Cardiac muscle cell (in vitro differentiated cells and primary cell): ENCODE measurements at regions not wholly inside any gene's neighbourhood (a gene's known extent, or its start where the extent isn't known, plus 50 kb on each side); places are given as distances from the start of the nearest gene placed in this dataset.

ENCODE experiments used
- DNase-seq, 2 donors: peaks; one replicate each; pipeline versions ENCODE4 v3.0.0 to v3.0.0-alpha.2; 2010 to 2017; ENCODE audit warnings: low read depth in 1 of 2, low spot score in 1 of 2
- H3K27ac ChIP-seq: fragments of 200-600 bp; sonication (generic); 2 replicates; pipeline ENCODE4 v1.5.1; 2016
- H3K27me3 ChIP-seq: fragments of 200-600 bp; sonication (generic); 2 replicates; pipeline ENCODE4 v1.6.0; 2016; ENCODE audit warnings: control low read depth
- H3K36me3 ChIP-seq: fragments of 200-600 bp; sonication (generic); 2 replicates; pipeline ENCODE4 v1.5.1; 2016; ENCODE audit warnings: control low read depth
- H3K4me1 ChIP-seq: fragments of 200-600 bp; sonication (generic); 2 replicates; pipeline ENCODE4 v1.8.1; 2017; ENCODE audit warnings: low read depth, mild to moderate bottlenecking, mixed run types
- H3K4me3 ChIP-seq: fragments of 200-600 bp; sonication (generic); 2 replicates; pipeline ENCODE4 v1.5.1; 2016; ENCODE audit warnings: mild to moderate bottlenecking
- H3K9me3 ChIP-seq: fragments of 200-600 bp; sonication (generic); 2 replicates; pipeline ENCODE4 v1.5.1; 2017; ENCODE audit warnings: low read depth, mild to moderate bottlenecking, control low read depth
- CTCF ChIP-seq: IDR thresholded peaks from 2 replicates; pipeline ENCODE4 v1.5.1; 2012; ENCODE audit warnings: low read depth, mild to moderate bottlenecking, low read length

- no peak for DNase-seq
- H3K36me3 ChIP-seq: no peaks in the 10 kb centered on the region
- no peaks in the 10 kb centered on the region for H3K9me3 ChIP-seq
- no peaks in the 10 kb centered on the region for H3K4me1 ChIP-seq
- H3K27me3 ChIP-seq: no peaks in the 10 kb centered on the region
- no peak overlapping the region for H3K27ac ChIP-seq
- H3K4me3 ChIP-seq: no peak overlapping the region
- TF ChIP-seq CTCF: no peak
Measured at GRCh38 chr7:156494960-156495359, 145.6 kb upstream of the RNF32 start.

GRCh38 chr7:156493942-156494341, 146.6 kb upstream of the RNF32 start:
- TF ChIP-seq CTCF: no peak
- DNase-seq: no peak
- Histone ChIP-seq H3K36me3 (no peaks in the 10 kb centered on the region), H3K4me1 (no peaks in the 10 kb centered on the region), H3K4me3 (no peak overlapping the region), H3K27me3 (no peaks in the 10 kb centered on the region), H3K27ac (no peak overlapping the region), H3K9me3 (no peaks in the 10 kb centered on the region)

DNA sequence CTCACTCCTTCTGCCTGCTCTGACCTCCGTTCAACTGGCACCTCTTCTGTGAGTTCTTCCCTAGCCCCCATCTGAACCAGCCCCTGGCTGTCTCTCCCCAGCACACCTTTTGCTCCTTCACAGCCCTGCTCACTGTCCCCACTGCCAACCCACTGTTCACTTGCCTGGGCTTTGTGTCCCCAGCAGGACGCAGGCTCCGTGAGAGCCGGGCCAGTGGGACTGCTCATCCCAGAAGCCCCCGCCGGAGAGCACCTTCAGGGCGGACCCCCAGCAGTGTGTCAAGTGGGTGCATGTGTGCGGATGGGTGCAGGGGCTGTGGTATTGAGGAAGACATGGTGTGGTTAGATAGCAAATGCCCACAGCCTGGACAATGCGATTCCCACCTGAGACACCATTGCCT, 148.4 kb upstream of the RNF32 start:
- no peak overlapping the region for H3K27ac ChIP-seq
- H3K9me3 ChIP-seq: no peaks in the 10 kb centered on the region
- no peaks in the 10 kb centered on the region for H3K36me3 ChIP-seq
- H3K4me1 ChIP-seq: no peaks in the 10 kb centered on the region
- DNase-seq: no peak
- H3K4me3 ChIP-seq: no peak overlapping the region
- no peaks in the 10 kb centered on the region for H3K27me3 ChIP-seq
- TF ChIP-seq CTCF: no peak

DNA sequence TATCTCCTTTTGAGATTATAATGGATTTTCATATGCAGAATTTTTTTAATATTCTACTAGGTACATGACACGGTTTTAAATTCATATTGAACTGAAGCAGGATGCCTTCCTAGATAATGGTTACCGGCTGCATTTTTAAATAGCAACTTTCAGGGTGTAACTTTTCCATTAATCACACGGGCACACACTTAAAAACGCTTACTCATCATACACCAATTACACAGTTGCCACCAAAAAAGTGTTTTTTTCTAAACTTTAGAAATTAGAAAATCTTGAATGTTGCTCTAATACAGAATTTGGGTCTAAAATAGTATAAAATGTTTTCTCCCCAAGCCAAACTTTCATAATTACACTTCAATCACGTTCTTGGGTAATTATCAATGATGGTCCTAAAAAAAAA, 149.1 kb upstream of the RNF32 start:
- Histone ChIP-seq H3K36me3 (no peaks in the 10 kb centered on the region), H3K9me3 (no peaks in the 10 kb centered on the region), H3K27me3 (no peaks in the 10 kb centered on the region), H3K4me1 (no peaks in the 10 kb centered on the region), H3K27ac (no peak overlapping the region), H3K4me3 (no peak overlapping the region)
- DNase-seq: no peak
- no peak for TF ChIP-seq CTCF

- Histone ChIP-seq H3K27me3 (no peaks in the 10 kb centered on the region), H3K4me3 (no peak overlapping the region), H3K4me1 (no peaks in the 10 kb centered on the region), H3K9me3 (no peaks in the 10 kb centered on the region), H3K36me3 (no peaks in the 10 kb centered on the region), H3K27ac (no peak overlapping the region)
- no peak for TF ChIP-seq CTCF
- no peak for DNase-seq
Measured at GRCh38 chr7:156490021-156490800, 150.4 kb upstream of the RNF32 start.
